ENCODE measurements at regions not wholly inside any gene's neighbourhood (a gene's known extent, or its start where the extent isn't known, plus 50 kb on each side); places are given as distances from the start of the nearest gene placed in this dataset.

- TF ChIP-seq CTCF (IDR thresholded peaks at IDR 0.05) (no peak), EZH2 (IDR thresholded peaks at IDR 0.05) (no peak), EZH2phosphoT487 (IDR thresholded peaks at IDR 0.05) (no peak)
Observed at GRCh38 chr12:25020621-25021243, 71.8 kb upstream of the BCAT1 start.
